SK-N-MC (cell line): ENCODE measurements at regions not wholly inside any gene's neighbourhood (a gene's known extent, or its start where the extent isn't known, plus 50 kb on each side); places are given as distances from the start of the nearest gene placed in this dataset.

Experiments used
- EZH2 ChIP-seq: fragments of 200-600 bp; sonication (generic); IDR thresholded peaks from one replicate; pipeline ENCODE4 v1.6.1; 2017; ENCODE audit warnings: antibody characterized with exemption
- POLR2AphosphoS5 ChIP-seq: IDR thresholded peaks from 2 replicates; pipeline ENCODE4 v1.6.1; 2012; ENCODE audit warnings: mild to moderate bottlenecking, low read depth, low read length, borderline replicate concordance

- TF ChIP-seq EZH2 (no peak), POLR2AphosphoS5 (no peak)
Observed at GRCh38 chr12:25616286-25616685, 63.2 kb upstream of the LMNTD1 start.
